GM13977 (cell line): ENCODE measurements at regions not wholly inside any gene's neighbourhood (a gene's known extent, or its start where the extent isn't known, plus 50 kb on each side); places are given as distances from the start of the nearest gene placed in this dataset.

Experiments used
- DNase-seq: peaks from one replicate; pipeline ENCODE4 v3.0.0; 2012; ENCODE audit warnings: low spot score
- CTCF ChIP-seq: IDR thresholded peaks from 2 replicates; pipeline ENCODE4 v1.5.1; 2012; ENCODE audit warnings: mild to moderate bottlenecking, control low read depth; ENCODE audit not compliant: insufficient read depth; ENCODE audit errors: extremely low read depth, missing control alignments
- in situ Hi-C: fragments of 300-500 bp; cut with MboI; formaldehyde crosslinking; loops from one replicate; pipeline ENCODE4 v1.12.0; 2022; ENCODE audit warnings: low sequenced_read_pairs, low pct_unique_long_range_greater_than_20kb, mixed read lengths, inconsistent platforms; ENCODE audit not compliant: unreplicated experiment

- in situ Hi-C loops: no loop called here
- no peak for TF ChIP-seq CTCF
- DNase-seq: no peak
These were observed 588.0 kb upstream of the NRXN1 start for GRCh38 chr2:51619961-51620360.

DNA sequence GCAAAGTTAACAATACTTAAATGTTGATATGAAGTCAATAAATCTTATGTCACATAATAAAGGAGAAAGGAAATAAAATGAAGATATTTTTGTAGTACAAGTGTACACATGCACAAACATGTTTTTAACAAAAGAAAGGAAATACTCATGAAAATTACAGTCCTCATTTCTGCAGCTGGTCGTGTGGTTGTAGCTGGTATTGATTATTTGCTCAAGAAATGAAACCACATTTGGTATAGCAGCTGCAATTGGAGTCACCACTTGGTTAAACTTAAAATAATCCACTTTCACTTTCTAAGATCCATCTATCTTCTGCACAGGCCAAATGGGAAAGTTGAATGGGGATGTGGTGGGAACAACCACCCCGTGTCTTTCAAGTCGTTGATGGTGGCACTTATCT is 580.5 kb upstream of the NRXN1 start:
- no peak for DNase-seq
- in situ Hi-C loops: no loop called here
- no peak for TF ChIP-seq CTCF

DNA sequence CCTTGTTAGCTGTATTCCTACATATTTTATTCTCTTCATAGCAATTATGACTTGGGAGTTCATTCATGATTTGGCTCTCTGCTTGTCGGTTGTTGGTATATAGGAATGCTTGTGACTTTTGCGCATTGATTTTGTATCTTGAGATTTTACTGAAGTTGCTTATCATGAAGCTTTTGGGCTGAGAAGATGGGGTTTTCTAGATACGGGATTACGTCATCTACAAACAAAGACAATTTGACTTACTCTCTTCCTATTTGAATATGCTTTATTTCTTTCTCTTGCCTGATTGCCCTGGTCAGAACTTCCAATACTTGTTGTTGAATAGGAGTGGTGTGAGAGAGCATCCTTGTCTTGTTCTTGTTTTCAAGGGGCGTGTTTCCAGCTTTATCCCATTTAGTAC is 569.8 kb upstream of the NRXN1 start:
- DNase-seq: no peak
- in situ Hi-C loops: no loop called here
- no peak for TF ChIP-seq CTCF

GRCh38 chr2:51597086-51597485 is 565.2 kb upstream of the NRXN1 start:
- no peak for TF ChIP-seq CTCF
- in situ Hi-C loops: no loop called here
- no peak for DNase-seq

DNA sequence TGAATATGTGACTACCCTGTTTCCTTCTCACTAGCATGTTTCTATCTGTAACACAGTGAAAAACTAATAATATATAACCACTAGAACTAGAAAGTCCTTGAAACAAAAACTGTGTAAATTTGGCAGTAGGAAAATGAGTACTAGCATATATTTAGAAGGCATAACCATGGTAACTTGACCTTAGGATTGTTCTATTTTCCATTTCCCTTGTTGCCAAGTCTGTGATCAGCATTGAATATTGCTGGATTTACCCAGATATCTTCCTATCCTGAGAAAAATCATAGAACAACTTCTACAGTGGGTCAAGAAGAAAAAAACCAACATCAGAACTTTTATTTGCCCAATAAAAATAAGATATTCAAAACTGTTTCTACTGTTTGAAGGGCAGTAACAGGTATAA is 563.9 kb upstream of the NRXN1 start:
- no peak for DNase-seq
- in situ Hi-C loops: no loop called here
- no peak for TF ChIP-seq CTCF

- no peak for TF ChIP-seq CTCF
- in situ Hi-C loops: no loop called here
These were observed 549.8 kb upstream of the NRXN1 start for GRCh38 chr2:51581636-51582267.

GRCh38 chr2:51579412-51579811 is 547.5 kb upstream of the NRXN1 start:
- DNase-seq: no peak
- in situ Hi-C loops: no loop called here
- TF ChIP-seq CTCF: no peak

More at GRCh38 chr2:51581636-51582267, 549.8 kb upstream of the NRXN1 start:
- DNase-seq: no peak
